K562 (cell line): ENCODE measurements at regions not wholly inside any gene's neighbourhood (a gene's known extent, or its start where the extent isn't known, plus 50 kb on each side); places are given as distances from the start of the nearest gene placed in this dataset.

Source experiments
- ATAC-seq: fragments of 200-7000 bp; cut with Tn5 transposase; 3 replicates; pipeline ENCODE4 v1.9.1; 2020; ENCODE audit warnings: moderate library complexity
- BruUV-seq: library from RNA; stranded (reverse); fragments of 400-500 nt; replicated peaks from 2 replicates; lab custom pipeline; 2021; lab: Mats Ljungman, UMichigan
- CTCF ChIA-PET: fragments of 300-600 bp; formaldehyde crosslinking; extraction: SDS; loops from one replicate; lab custom pipeline; 2021; ENCODE audit warnings: low intra/inter-chr PET ratio; lab: Yijun Ruan, JAX
- POLR2A ChIA-PET: fragments of 300-600, 350-650 bp; sonication (Branson Sonifier 250); formaldehyde crosslinking; extraction: SDS; loops from one replicate; lab custom pipeline; 2021; ENCODE audit warnings: antibody characterized with exemption, inconsistent platforms; lab: Yijun Ruan, JAX
- DNase-seq, 4 experiments: peaks; one replicate each; pipeline versions ENCODE4 v3.0.0 to v3.0.0-alpha.2; 2011 to 2018; ENCODE audit warnings: low spot score in 3 of 4, mixed read lengths in 3 of 4; ENCODE audit errors: extremely low read depth in 1 of 4
- FAIRE-seq: peaks from 2 replicates; lab custom pipeline; 2011; peaks lifted over from hg19 to GRCh38; lab: Jason Lieb, UNC
- H2AFZ ChIP-seq: 2 replicates; pipeline ENCODE4 v1.6.0; 2011; ENCODE audit warnings: low read depth, low read length, control low read depth, inconsistent platforms
- H3K27ac ChIP-seq: fragments of 200-600 bp; 3 replicates; pipeline ENCODE4 v1.8.0; 2011; ENCODE audit warnings: low read depth, mild to moderate bottlenecking, control low read depth, inconsistent platforms, low read length, moderate library complexity, mixed read lengths; ENCODE audit errors: extremely low read depth
- H3K27me3 ChIP-seq, 2 experiments: fragments of 300-600 bp in 1 of 2; 2 replicates in 1 of 2; 3 replicates in 1 of 2; pipeline versions ENCODE4 v1.6.0 to v1.8.0; 2011; ENCODE audit warnings: inconsistent platforms in 2 of 2, low read length in 2 of 2, mild to moderate bottlenecking in 1 of 2, mixed read lengths in 1 of 2, moderate library complexity in 1 of 2; ENCODE audit not compliant: control insufficient read depth in 2 of 2, insufficient read depth in 2 of 2
- H3K36me3 ChIP-seq: fragments of 300-600 bp; 3 replicates; pipeline ENCODE4 v1.8.0; 2011; ENCODE audit warnings: mild to moderate bottlenecking, low read length, inconsistent platforms; ENCODE audit not compliant: control insufficient read depth, insufficient read depth
- H3K4me1 ChIP-seq, 2 experiments: fragments of 200-600 bp in 1 of 2; replicated peaks in 1 of 2; 2 replicates in 1 of 2; 3 replicates in 1 of 2; pipeline versions ENCODE4 v1.5.1 to v1.8.0; 2011; ENCODE audit warnings: inconsistent platforms in 2 of 2, low read length in 2 of 2, mild to moderate bottlenecking in 1 of 2, mixed read lengths in 1 of 2, moderate library complexity in 1 of 2; ENCODE audit not compliant: control insufficient read depth in 2 of 2, insufficient read depth in 2 of 2
- H3K4me2 ChIP-seq: 2 replicates; pipeline ENCODE4 v1.6.1; 2011; ENCODE audit warnings: low read length, control low read depth, inconsistent platforms, mixed read lengths; ENCODE audit not compliant: insufficient read depth
- H3K4me3 ChIP-seq: fragments of 200-600 bp; sonication (generic), shearing (Covaris generic); 2 replicates; pipeline ENCODE4 v1.5.1; 2016; ENCODE audit warnings: control low read depth, inconsistent platforms
- H3K79me2 ChIP-seq: fragments of 200-600 bp; 3 replicates; pipeline ENCODE4 v1.8.0; 2011; ENCODE audit warnings: low read length, inconsistent platforms; ENCODE audit not compliant: control insufficient read depth, insufficient read depth
- H3K9ac ChIP-seq, 2 experiments: 2 replicates each; pipeline versions ENCODE4 v1.6.0 to v1.6.1; 2011; ENCODE audit warnings: low read depth in 2 of 2, low read length in 2 of 2, control low read depth in 1 of 2, inconsistent platforms in 1 of 2, mild to moderate bottlenecking in 1 of 2, mixed read lengths in 1 of 2; ENCODE audit not compliant: insufficient read depth in 1 of 2
- H3K9me1 ChIP-seq: one replicate; pipeline ENCODE4 v1.6.0; 2011; ENCODE audit warnings: inconsistent platforms, mild to moderate bottlenecking, low read length, moderate library complexity; ENCODE audit not compliant: control insufficient read depth, insufficient read depth
- H3K9me3 ChIP-seq: replicated peaks from 2 replicates; pipeline ENCODE4 v1.5.1; 2011; ENCODE audit warnings: low read depth, low read length, inconsistent platforms; ENCODE audit not compliant: control insufficient read depth, insufficient read depth
- H4K20me1 ChIP-seq: replicated peaks from 2 replicates; pipeline ENCODE4 v1.6.1; 2011; ENCODE audit warnings: low read length, inconsistent platforms, mixed read lengths; ENCODE audit not compliant: control insufficient read depth, insufficient read depth
- IRF9 ChIP-seq: fragments of 450-650 bp; IDR thresholded peaks from 2 replicates; pipeline ENCODE4 v1.6.1; 2016; ENCODE audit warnings: missing biosample characterization, missing genetic modification characterization
- TCF7L2 ChIP-seq: fragments of 150-350 bp; IDR thresholded peaks from 2 replicates; pipeline ENCODE4 v1.6.1; 2016; ENCODE audit warnings: low read depth, mild to moderate bottlenecking, low read length, moderate library complexity
- ZKSCAN8 ChIP-seq: fragments of 200-800 bp; sonication (Bioruptor generic); IDR thresholded peaks from 2 replicates; pipeline ENCODE4 v1.6.1; 2016; ENCODE audit warnings: missing genetic modification characterization, missing compliant biosample characterization
- WGBS: fragments of 100-300 bp; shearing (Covaris generic); methylation state at CpG from one replicate; pipeline ENCODE4 v1.1.6; 2016; ENCODE audit warnings: low coverage, mixed read lengths; ENCODE audit not compliant: insufficient coverage; ENCODE audit errors: missing lambda C conversion rate; 5-methylcytosine and 5-hydroxymethylcytosine counted together
- in situ Hi-C: fragments of 300-500 bp; cut with MboI; formaldehyde crosslinking; loops from 4 replicates; pipeline ENCODE4 v1.15.0; 2018; ENCODE audit warnings: inconsistent platforms, mixed read lengths
- intact Hi-C: fragments of 100-400 bp; cut with micrococcal nuclease; formaldehyde crosslinking; loops from 2 replicates; pipeline ENCODE4 v1.14.2; 2022

- no peak for ATAC-seq
- H3K79me2 ChIP-seq, result no peaks in the 10 kb centered on the region
- CTCF ChIA-PET, result no interaction called here
- no peaks in the 10 kb centered on the region for H3K36me3 ChIP-seq
- TF ChIP-seq ZKSCAN8 (CRISPR knock-in tag), result no peak
- no peak for TF ChIP-seq TCF7L2
- no peak for TF ChIP-seq IRF9 (tag)
- BruUV-seq, result no TSS peak
- POLR2A ChIA-PET, result no interaction called here
- no peaks in the 10 kb centered on the region; the same call in 1 of the 2 replicates for H4K20me1 ChIP-seq
- no peak overlapping the region for H3K4me2 ChIP-seq
- no peaks in the 10 kb centered on the region for H3K4me1 ChIP-seq
- no peak overlapping the region for H3K27ac ChIP-seq
- DNase-seq, result no peak
- no peak for FAIRE-seq
- H3K9me3 ChIP-seq, result no peaks in the 10 kb centered on the region
- no peaks in the 10 kb centered on the region for H3K9me1 ChIP-seq
- H3K27me3 ChIP-seq, result 0 out of 5 replicates have a peak, but pooled peaks cover 0 to 4% of the 10 kb centered on the region in 2 experiments
- WGBS, result 1% methylated on average over 9 of the region's 9 CpGs
- in situ Hi-C loops (no loop called here), intact Hi-C loops (no loop called here)
- H3K4me3 ChIP-seq, result no peak overlapping the region
- no peak overlapping the region for H3K9ac ChIP-seq
- no peak overlapping the region for H2AFZ ChIP-seq
These were observed 278.3 kb downstream of the SOX9 start for GRCh38 chr17:72399023-72399607.
